Spleen (tissue), 11 donors: ENCODE measurements at regions not wholly inside any gene's neighbourhood (a gene's known extent, or its start where the extent isn't known, plus 50 kb on each side); places are given as distances from the start of the nearest gene placed in this dataset.
"Not testable (repeated sequence)": the region's sequence is repeated elsewhere in the genome, so short reads cannot be mapped to it uniquely, and the experiment has no call there.

ENCODE experiments used
- DNase-seq: peaks from one replicate; pipeline ENCODE4 v3.0.0-alpha.2; 2020
- H3K27ac ChIP-seq, 8 donors: fragments of 200-600 bp; sonication (generic) in 7 of 8; 1 replicate in 4 of 8; 2 replicates in 4 of 8; pipeline versions ENCODE4 v1.5.0 to v1.8.0; 2016 to 2021; ENCODE audit warnings: inconsistent platforms in 4 of 8, mild to moderate bottlenecking in 4 of 8, moderate library complexity in 1 of 8
- H3K27me3 ChIP-seq, 7 donors: fragments of 200-600 bp; sonication (generic) in 6 of 7; replicated peaks in 1 of 7; 1 replicate in 4 of 7; 2 replicates in 3 of 7; pipeline versions ENCODE4 v1.5.0 to v1.8.0; 2016 to 2021; ENCODE audit warnings: inconsistent platforms in 3 of 7, mild to moderate bottlenecking in 1 of 7
- H3K36me3 ChIP-seq, 6 donors: fragments of 200-600 bp; sonication (generic) in 5 of 6; 1 replicate in 4 of 6; 2 replicates in 2 of 6; pipeline versions ENCODE4 v1.5.0 to v1.8.0; 2016 to 2021; ENCODE audit warnings: inconsistent platforms in 2 of 6
- H3K4me1 ChIP-seq, 6 donors: fragments of 200-600 bp; sonication (generic) in 5 of 6; 1 replicate in 3 of 6; 2 replicates in 3 of 6; pipeline versions ENCODE4 v1.5.0 to v1.8.0; 2016 to 2021; ENCODE audit warnings: inconsistent platforms in 3 of 6
- H3K4me3 ChIP-seq, 8 donors: fragments of 200-600 bp; sonication (generic) in 7 of 8; 1 replicate in 4 of 8; 2 replicates in 4 of 8; pipeline versions ENCODE4 v1.5.0 to v1.8.0; 2016 to 2021; ENCODE audit warnings: inconsistent platforms in 4 of 8, mild to moderate bottlenecking in 4 of 8, moderate library complexity in 2 of 8
- H3K9me3 ChIP-seq, 8 donors: fragments of 200-600 bp; sonication (generic) in 7 of 8; 1 replicate in 4 of 8; 2 replicates in 4 of 8; pipeline versions ENCODE4 v1.5.0 to v1.8.0; 2016 to 2021; ENCODE audit warnings: inconsistent platforms in 4 of 8
- POLR2A ChIP-seq, 3 donors: fragments of 450-650 bp; IDR thresholded peaks; one replicate each; pipeline ENCODE4 v1.5.1; 2017; ENCODE audit warnings: antibody characterized with exemption in 3 of 3, mild to moderate bottlenecking in 1 of 3
- POLR2AphosphoS5 ChIP-seq, 3 donors: sonication (generic); formaldehyde crosslinking; IDR thresholded peaks; one replicate each; pipeline ENCODE4 v1.5.1; 2017; ENCODE audit warnings: antibody characterized with exemption in 3 of 3
- WGBS, 5 donors: extraction: QIAGEN DNeasy Blood & Tissue Kit in 3 of 5; methylation state at CpG; one replicate each; pipeline versions ENCODE4 v1.1.5 to v1.1.7; 2013 to 2018; 5-methylcytosine and 5-hydroxymethylcytosine counted together
- intact Hi-C: fragments of 100-400 bp; cut with DNase I; formaldehyde crosslinking; loops from one replicate; pipeline ENCODE4 v1.15.0; 2023; ENCODE audit warnings: low total_unique reads
- TF ChIP-seq, protein P1 (sequence below), 11 experiments: fragments of 200-600 bp in 7 of 11; fragments of 450-650 bp in 4 of 11; sonication (generic) in 4 of 11; IDR thresholded peaks in 8 of 11; conservative IDR thresholded peaks in 3 of 11; 1 replicate in 7 of 11; 2 replicates in 4 of 11; pipeline versions ENCODE4 v1.4.0 to v1.8.0; 2016 to 2021; ENCODE audit warnings: antibody characterized with exemption in 11 of 11, inconsistent platforms in 4 of 11, mild to moderate bottlenecking in 1 of 11
- donor health status: healthy with polysubstance abuse.
- donor health status: DM: no; HTN: no; CAD: no; lungs with moderate emphysema.
- donor health status: DM: no; HTN: no; CAD: no.
- donor health status: Bipolar disorder and iron deficiency.
- donor health status: healthy.
- donor health status: DM: no; HTN: no; CAD: no.
- donor health status: DM: yes; HTN: yes; CAD: no.

DNA sequence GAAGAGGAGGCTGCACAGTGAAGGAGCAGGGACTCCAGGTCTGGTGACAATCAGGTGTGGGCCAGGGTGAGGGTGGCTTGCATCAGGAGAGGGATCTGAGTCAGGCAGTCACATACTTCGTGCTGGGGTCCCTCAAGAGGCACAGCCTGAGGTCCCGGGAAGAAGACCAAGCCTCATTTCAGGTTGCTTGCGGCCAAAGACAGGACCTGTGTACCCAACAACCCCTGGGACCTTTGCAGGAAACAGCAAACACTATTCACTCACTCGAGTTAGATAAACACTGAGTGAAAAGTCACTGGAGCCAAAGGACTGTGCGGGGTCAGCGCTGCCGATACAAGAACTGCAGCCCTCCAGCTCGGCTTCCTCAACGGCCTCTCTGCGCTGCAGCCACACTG lies 104.4 kb downstream of the SINHCAF start:
- intact Hi-C loops = no loop called here
- no peak for DNase-seq
- no peak overlapping the region for H3K4me3 ChIP-seq
- WGBS, 5 donors = 69 to 81% (median 76%) methylated on average over 10 of the region's 10 CpGs
- no peaks in the 10 kb centered on the region for H3K36me3 ChIP-seq
- H3K4me1 ChIP-seq = no peaks in the 10 kb centered on the region
- TF ChIP-seq POLR2AphosphoS5 (IDR thresholded peaks at IDR 0.05) (no peak), POLR2A (IDR thresholded peaks at IDR 0.05) (no peak)
- TF ChIP-seq, protein P1, sequence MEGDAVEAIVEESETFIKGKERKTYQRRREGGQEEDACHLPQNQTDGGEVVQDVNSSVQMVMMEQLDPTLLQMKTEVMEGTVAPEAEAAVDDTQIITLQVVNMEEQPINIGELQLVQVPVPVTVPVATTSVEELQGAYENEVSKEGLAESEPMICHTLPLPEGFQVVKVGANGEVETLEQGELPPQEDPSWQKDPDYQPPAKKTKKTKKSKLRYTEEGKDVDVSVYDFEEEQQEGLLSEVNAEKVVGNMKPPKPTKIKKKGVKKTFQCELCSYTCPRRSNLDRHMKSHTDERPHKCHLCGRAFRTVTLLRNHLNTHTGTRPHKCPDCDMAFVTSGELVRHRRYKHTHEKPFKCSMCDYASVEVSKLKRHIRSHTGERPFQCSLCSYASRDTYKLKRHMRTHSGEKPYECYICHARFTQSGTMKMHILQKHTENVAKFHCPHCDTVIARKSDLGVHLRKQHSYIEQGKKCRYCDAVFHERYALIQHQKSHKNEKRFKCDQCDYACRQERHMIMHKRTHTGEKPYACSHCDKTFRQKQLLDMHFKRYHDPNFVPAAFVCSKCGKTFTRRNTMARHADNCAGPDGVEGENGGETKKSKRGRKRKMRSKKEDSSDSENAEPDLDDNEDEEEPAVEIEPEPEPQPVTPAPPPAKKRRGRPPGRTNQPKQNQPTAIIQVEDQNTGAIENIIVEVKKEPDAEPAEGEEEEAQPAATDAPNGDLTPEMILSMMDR (IDR thresholded peaks at IDR 0.05 in 8 of 11, conservative IDR thresholded peaks at IDR 0.05 in 3 of 11) = no peak
- H3K27ac ChIP-seq = no peak overlapping the region
- H3K9me3 ChIP-seq = no peaks in the 10 kb centered on the region
- H3K27me3 ChIP-seq = peaks cover 0 to 29% (median 0%) of the 10 kb centered on the region in 7 donors

DNA sequence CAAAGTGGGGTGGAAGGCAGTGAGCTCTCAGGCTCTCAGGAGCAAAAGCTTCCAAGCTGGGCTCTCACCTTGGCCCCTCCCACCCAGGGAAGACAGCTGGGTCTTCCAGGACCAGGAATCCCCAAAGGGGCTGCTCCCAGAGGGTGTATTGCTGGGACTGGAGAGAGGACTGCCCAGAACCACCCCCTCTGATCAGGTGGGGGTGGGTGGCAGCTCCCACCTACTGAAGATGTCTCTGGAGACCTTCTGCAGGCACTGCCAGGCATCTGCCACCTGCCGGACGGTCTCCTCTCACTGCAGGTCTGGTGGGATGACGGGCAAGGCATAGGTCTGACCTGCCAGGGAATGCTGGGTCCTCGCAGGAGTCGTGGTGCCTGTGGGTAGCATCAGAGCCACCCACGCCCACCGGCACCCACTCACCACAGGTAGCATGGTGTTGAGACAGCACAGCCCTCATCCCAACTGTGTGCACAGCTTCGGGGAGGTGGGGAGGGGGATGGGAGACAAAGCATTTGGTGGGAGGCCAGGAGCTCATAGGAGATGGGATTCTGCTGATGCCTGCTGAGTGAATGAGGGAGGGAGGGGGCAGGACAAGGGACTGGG lies 103.2 kb downstream of the SINHCAF start:
- DNase-seq = no peak

DNA sequence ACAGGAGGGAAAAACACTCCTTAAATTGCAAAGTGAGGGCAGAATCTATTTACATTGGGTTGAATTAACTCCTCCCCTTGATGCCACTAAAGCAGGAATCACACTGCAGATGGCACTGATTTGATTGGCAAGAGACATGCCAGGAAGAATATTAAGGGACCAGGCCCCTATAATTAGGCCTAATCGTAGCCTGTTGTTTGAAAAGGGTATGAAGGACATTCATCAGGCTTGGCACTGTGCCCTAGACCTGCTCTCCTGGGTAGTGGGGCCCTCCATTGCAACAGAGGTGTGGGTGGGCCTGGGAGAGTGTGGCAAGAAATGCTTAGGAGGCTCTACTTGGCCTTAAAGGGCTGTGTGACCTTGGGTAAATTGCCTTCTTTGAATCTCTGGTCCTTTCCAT lies 102.3 kb downstream of the SINHCAF start:
- H3K36me3 ChIP-seq, DNase-seq, H3K4me1 ChIP-seq, intact Hi-C loops, H3K4me3 ChIP-seq, H3K9me3 ChIP-seq, H3K27ac ChIP-seq: not testable (repeated sequence)
- peaks cover 0 to 16% (median 0%) of the 10 kb centered on the region in 7 donors for H3K27me3 ChIP-seq
- 59 to 78% (median 63%) methylated on average over 1 of the region's 1 CpG for WGBS, 5 donors

More for the DNA sequence above, 103.2 kb downstream of the SINHCAF start:
- WGBS, 5 donors = 68 to 88% (median 83%) methylated on average over 5 to 8 of the region's 8 CpGs
- H3K27ac ChIP-seq = no peak overlapping the region
- intact Hi-C loops = no loop called here
- no peak for TF ChIP-seq POLR2AphosphoS5 (IDR thresholded peaks at IDR 0.05)
- no peak for TF ChIP-seq POLR2A (IDR thresholded peaks at IDR 0.05)
- TF ChIP-seq, protein P1 (IDR thresholded peaks at IDR 0.05 in 8 of 11, conservative IDR thresholded peaks at IDR 0.05 in 3 of 11) = no peak
- H3K36me3 ChIP-seq = no peaks in the 10 kb centered on the region
- peaks cover 0 to 25% (median 0%) of the 10 kb centered on the region in 7 donors for H3K27me3 ChIP-seq
- H3K9me3 ChIP-seq = no peaks in the 10 kb centered on the region
- no peak overlapping the region for H3K4me3 ChIP-seq
- H3K4me1 ChIP-seq = peaks cover 0 to 4% (median 0%) of the 10 kb centered on the region in 6 donors

DNA sequence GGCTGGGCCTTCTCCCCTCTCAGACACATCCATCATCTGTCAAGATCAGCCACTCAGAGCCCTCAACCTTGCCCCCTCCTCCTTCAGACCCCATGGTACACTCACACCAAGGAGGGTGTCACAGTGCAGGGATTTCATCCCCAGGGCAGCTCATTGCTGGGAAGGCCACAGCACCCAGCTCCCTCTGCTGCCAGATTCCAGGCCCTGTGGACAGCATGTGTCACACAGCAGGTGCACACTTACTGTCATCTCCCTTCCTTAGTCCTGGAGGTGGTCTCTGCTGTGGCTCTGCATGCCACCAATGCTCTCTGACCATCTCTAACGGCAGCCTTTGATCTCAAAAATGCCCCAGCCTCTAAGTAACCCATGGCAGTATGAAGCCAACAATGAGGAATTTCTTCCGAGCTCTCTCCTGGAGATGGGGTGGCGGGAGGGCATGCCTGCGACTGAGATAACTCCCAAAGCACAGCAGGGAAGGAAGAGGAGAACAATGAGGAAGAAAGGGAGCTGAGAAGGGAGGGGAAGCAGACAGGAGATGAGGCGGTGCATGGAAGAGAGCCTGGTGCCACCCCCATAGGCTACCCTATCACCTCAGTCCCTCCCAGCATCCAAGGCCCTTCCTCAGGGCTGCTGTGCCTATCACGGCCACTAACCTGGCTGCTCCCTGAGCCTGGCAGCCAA lies 101.0 kb downstream of the SINHCAF start:
- intact Hi-C loops = no loop called here
- peaks cover 0 to 4% (median 0%) of the 10 kb centered on the region in 6 donors for H3K4me1 ChIP-seq
- no peak overlapping the region for H3K4me3 ChIP-seq
- H3K36me3 ChIP-seq = no peaks in the 10 kb centered on the region
- TF ChIP-seq POLR2A (IDR thresholded peaks at IDR 0.05) (no peak), POLR2AphosphoS5 (IDR thresholded peaks at IDR 0.05) (no peak)
- TF ChIP-seq, protein P1 (IDR thresholded peaks at IDR 0.05 in 8 of 11, conservative IDR thresholded peaks at IDR 0.05 in 3 of 11) = no peak
- H3K27me3 ChIP-seq = peaks cover 0 to 7% (median 0%) of the 10 kb centered on the region in 7 donors
- DNase-seq = no peak
- no peaks in the 10 kb centered on the region for H3K9me3 ChIP-seq
- H3K27ac ChIP-seq = no peak overlapping the region
- WGBS, 5 donors = 50 to 76% (median 75%) methylated on average over 6 of the region's 6 CpGs
